H1 (cell line): ENCODE measurements at regions not wholly inside any gene's neighbourhood (a gene's known extent, or its start where the extent isn't known, plus 50 kb on each side); places are given as distances from the start of the nearest gene placed in this dataset.

Experiments
- CTCF ChIA-PET: fragments of 300-600 bp; sonication (Branson Sonifier 250); formaldehyde crosslinking; loops from one replicate; lab custom pipeline; 2021; ENCODE audit not compliant: partially characterized antibody; lab: Charles Lee
- POLR2A ChIA-PET: fragments of 300-600 bp; sonication (Branson Sonifier 250); formaldehyde crosslinking; loops from one replicate; lab custom pipeline; 2021; ENCODE audit warnings: inconsistent platforms; ENCODE audit not compliant: partially characterized antibody; lab: Charles Lee
- DNase-seq, 2 experiments: peaks; one replicate each; pipeline versions ENCODE4 v3.0.0 to v3.0.0-alpha.2; 2010 to 2022; ENCODE audit warnings: low spot score in 2 of 2, low read depth in 1 of 2, mixed read lengths in 1 of 2
- FAIRE-seq: peaks from 2 replicates; lab custom pipeline; 2011; peaks lifted over from hg19 to GRCh38; lab: Jason Lieb, UNC
- H2AFZ ChIP-seq: 2 replicates; pipeline ENCODE4 v1.8.1; 2012; ENCODE audit warnings: low read length, inconsistent platforms
- H2AK5ac ChIP-seq: 2 replicates; pipeline ENCODE4 v1.6.1; 2013; ENCODE audit warnings: low read depth, low read length
- H2BK120ac ChIP-seq: replicated peaks from 2 replicates; pipeline ENCODE3; 2013; ENCODE audit warnings: low read depth, low read length, inconsistent platforms
- H2BK12ac ChIP-seq: 2 replicates; pipeline ENCODE4 v1.6.1; 2013; ENCODE audit warnings: low read depth, low read length
- H2BK15ac ChIP-seq: 2 replicates; pipeline ENCODE4 v1.6.1; 2013; ENCODE audit warnings: low read length
- H2BK20ac ChIP-seq: 2 replicates; pipeline ENCODE4 v1.6.1; 2013; ENCODE audit warnings: low read length
- H2BK5ac ChIP-seq: 2 replicates; pipeline ENCODE4 v1.6.1; 2013; ENCODE audit warnings: low read depth, low read length
- H3K14ac ChIP-seq: 2 replicates; pipeline ENCODE4 v1.6.1; 2013; ENCODE audit warnings: inconsistent platforms; ENCODE audit not compliant: insufficient read length
- H3K18ac ChIP-seq: 2 replicates; pipeline ENCODE4 v1.6.1; 2013; ENCODE audit warnings: low read length; ENCODE audit errors: extremely low read depth
- H3K23ac ChIP-seq: 2 replicates; pipeline ENCODE4 v1.6.1; 2013; ENCODE audit warnings: inconsistent platforms; ENCODE audit not compliant: insufficient read length
- H3K23me2 ChIP-seq: 2 replicates; pipeline ENCODE4 v1.6.1; 2013; ENCODE audit warnings: low read depth, low read length
- H3K27ac ChIP-seq: 2 replicates; pipeline ENCODE4 v1.6.1; 2011; ENCODE audit warnings: low read depth, low read length, inconsistent platforms
- H3K27me3 ChIP-seq, 4 experiments: replicated peaks in 1 of 4; 1 replicate in 1 of 4; 2 replicates in 3 of 4; pipeline versions ENCODE4 v1.6.1 to v1.8.1; 2011 to 2013; ENCODE audit warnings: low read length in 3 of 4, mild to moderate bottlenecking in 3 of 4, inconsistent platforms in 2 of 4, mixed read lengths in 2 of 4, moderate library complexity in 1 of 4; ENCODE audit not compliant: control insufficient read depth in 3 of 4, insufficient read depth in 3 of 4; ENCODE audit errors: extremely low read depth in 1 of 4
- H3K36me3 ChIP-seq, 4 experiments: 2 replicates each; pipeline versions ENCODE4 v1.6.1 to v1.8.1; 2011 to 2013; ENCODE audit warnings: mild to moderate bottlenecking in 4 of 4, low read length in 3 of 4, moderate library complexity in 2 of 4, control low read depth in 1 of 4, inconsistent platforms in 1 of 4; ENCODE audit not compliant: insufficient read depth in 4 of 4, control insufficient read depth in 2 of 4
- H3K4ac ChIP-seq: replicated peaks from 2 replicates; pipeline ENCODE3; 2013; ENCODE audit warnings: low read length, low read depth, mixed read lengths, inconsistent platforms; ENCODE audit not compliant: insufficient read length
- H3K4me1 ChIP-seq, 4 experiments: replicated peaks in 1 of 4; 1 replicate in 1 of 4; 2 replicates in 3 of 4; pipeline versions ENCODE4 v1.6.1 to v1.8.1; 2011 to 2013; ENCODE audit warnings: low read length in 3 of 4, inconsistent platforms in 2 of 4, mixed read lengths in 1 of 4; ENCODE audit not compliant: insufficient read depth in 4 of 4, control insufficient read depth in 3 of 4
- H3K4me2 ChIP-seq, 2 experiments: 2 replicates each; pipeline versions ENCODE4 v1.6.1 to v1.8.1; 2011 to 2013; ENCODE audit warnings: low read depth in 2 of 2, low read length in 2 of 2, control low read depth in 1 of 2, inconsistent platforms in 1 of 2, mild to moderate bottlenecking in 1 of 2; ENCODE audit not compliant: insufficient read depth in 1 of 2
- H3K4me3 ChIP-seq, 4 experiments: fragments of 200-600, 300-600 bp in 1 of 4; sonication (generic), shearing (Covaris generic), sonication (Bioruptor Twin) in 1 of 4; 2 replicates each; pipeline versions ENCODE4 v1.5.1 to v1.8.1; 2011 to 2016; ENCODE audit warnings: low read length in 4 of 4, low read depth in 3 of 4, control low read depth in 2 of 4, inconsistent platforms in 2 of 4, mild to moderate bottlenecking in 2 of 4, mixed read lengths in 1 of 4, moderate library complexity in 1 of 4; ENCODE audit not compliant: insufficient read depth in 2 of 4; ENCODE audit errors: extremely low read depth in 1 of 4
- H3K56ac ChIP-seq: replicated peaks from 2 replicates; pipeline ENCODE3; 2013; ENCODE audit warnings: low read depth, mild to moderate bottlenecking, mixed read lengths, low read length, inconsistent platforms; ENCODE audit not compliant: insufficient read length
- H3K79me1 ChIP-seq: 2 replicates; pipeline ENCODE4 v1.6.1; 2013; ENCODE audit warnings: low read depth, low read length, control low read depth
- H3K79me2 ChIP-seq, 2 experiments: 2 replicates each; pipeline versions ENCODE4 v1.6.1 to v1.8.1; 2012 to 2013; ENCODE audit warnings: low read length in 2 of 2, mild to moderate bottlenecking in 2 of 2, inconsistent platforms in 1 of 2; ENCODE audit not compliant: insufficient read depth in 2 of 2, control insufficient read depth in 1 of 2
- H3K9ac ChIP-seq, 4 experiments: replicated peaks in 1 of 4; 1 replicate in 1 of 4; 2 replicates in 3 of 4; pipeline versions ENCODE4 v1.6.1 to v1.8.1; 2011 to 2013; ENCODE audit warnings: low read depth in 3 of 4, low read length in 3 of 4, control low read depth in 2 of 4, mild to moderate bottlenecking in 2 of 4, moderate library complexity in 2 of 4, inconsistent platforms in 1 of 4; ENCODE audit errors: extremely low read depth in 1 of 4
- H3K9me3 ChIP-seq, 2 experiments: 2 replicates each; pipeline versions ENCODE4 v1.6.1 to v1.8.1; 2012 to 2013; ENCODE audit warnings: mild to moderate bottlenecking in 2 of 2, moderate library complexity in 2 of 2, control low read depth in 1 of 2, inconsistent platforms in 1 of 2, low read depth in 1 of 2, low read length in 1 of 2, mixed read lengths in 1 of 2; ENCODE audit not compliant: insufficient read depth in 2 of 2
- H4K20me1 ChIP-seq, 2 experiments: replicated peaks in 1 of 2; 2 replicates each; pipeline versions ENCODE3 to v1.8.1; 2011 to 2013; ENCODE audit warnings: inconsistent platforms in 2 of 2, low read length in 2 of 2, mild to moderate bottlenecking in 1 of 2; ENCODE audit not compliant: insufficient read depth in 2 of 2, control insufficient read depth in 1 of 2
- H4K5ac ChIP-seq: 2 replicates; pipeline ENCODE4 v1.6.1; 2013; ENCODE audit warnings: low read length, low read depth, mixed read lengths, inconsistent platforms; ENCODE audit not compliant: insufficient read length
- H4K8ac ChIP-seq: 2 replicates; pipeline ENCODE4 v1.8.0; 2013; ENCODE audit warnings: mild to moderate bottlenecking, moderate library complexity, low read length, inconsistent platforms; ENCODE audit not compliant: insufficient read depth; ENCODE audit errors: extremely low read depth
- H4K91ac ChIP-seq: replicated peaks from 2 replicates; pipeline ENCODE3; 2013; ENCODE audit warnings: low read length, mixed read lengths, inconsistent platforms; ENCODE audit not compliant: insufficient read length
- CTCF ChIP-seq, 3 experiments: IDR thresholded peaks; 1 replicate in 2 of 3; 2 replicates in 1 of 3; pipeline versions ENCODE4 v1.5.1 to v1.6.1; 2011; ENCODE audit warnings: low read length in 3 of 3, mild to moderate bottlenecking in 3 of 3, inconsistent platforms in 2 of 3, low read depth in 1 of 3, moderate library complexity in 1 of 3; ENCODE audit not compliant: insufficient read depth in 1 of 3; ENCODE audit errors: control extremely low read depth in 1 of 3
- E2F6 ChIP-seq: IDR thresholded peaks from 2 replicates; pipeline ENCODE4 v1.6.1; 2012; ENCODE audit warnings: inconsistent platforms
- RAD21 ChIP-seq, 2 experiments: IDR thresholded peaks in 1 of 2; conservative IDR thresholded peaks in 1 of 2; 2 replicates each; pipeline ENCODE4 v1.6.1; 2011; ENCODE audit warnings: low read depth in 2 of 2, low read length in 2 of 2, improper control_type of control experiment in 1 of 2, inconsistent platforms in 1 of 2, mild to moderate bottlenecking in 1 of 2, moderate library complexity in 1 of 2
- SIRT6 ChIP-seq: IDR thresholded peaks from one replicate; pipeline ENCODE4 v1.7.1; 2012; ENCODE audit warnings: low read length, inconsistent platforms
- WGBS, 2 experiments: shearing (Covaris generic) in 1 of 2; methylation state at CpG; one replicate each; pipeline versions ENCODE4 v1.1.6 to v1.1.7; 2013 to 2015; ENCODE audit warnings: low lambda C conversion rate in 2 of 2, mixed read lengths in 2 of 2, inconsistent platforms in 1 of 2, low coverage in 1 of 2, missing lambda C conversion rate in 1 of 2; ENCODE audit not compliant: insufficient replicate concordance in 2 of 2, insufficient coverage in 1 of 2, insufficient read length in 1 of 2; ENCODE audit errors: extremely low coverage in 1 of 2, missing lambda C conversion rate in 1 of 2; 5-methylcytosine and 5-hydroxymethylcytosine counted together
- TF ChIP-seq, protein P1 (sequence below): IDR thresholded peaks from 2 replicates; pipeline ENCODE4 v1.6.1; 2012; ENCODE audit warnings: inconsistent platforms

GRCh38 chr1:234734869-234735268 lies 124.9 kb upstream of the IRF2BP2 start:
- Histone ChIP-seq H3K4me2 (no peak overlapping the region), H4K91ac (no peak overlapping the region), H2BK5ac (no peak overlapping the region), H2BK120ac (no peak overlapping the region), H3K23me2 (no peaks in the 10 kb centered on the region), H3K56ac (no peak overlapping the region), H3K9ac (no peak overlapping the region), H2AFZ (no peak overlapping the region), H2BK20ac (no peak overlapping the region), H3K27ac (no peak overlapping the region), H3K4ac (no peak overlapping the region), H3K18ac (peak overlapping the region; percentile 71), H3K27me3 (0 out of 7 replicates have a peak, but pooled peaks cover 0 to 2% (median 0%) of the 10 kb centered on the region in 4 experiments), H2AK5ac (no peak overlapping the region), H4K8ac (no peak overlapping the region), H3K4me1 (peaks cover 0 to 2% (median 0%) of the 10 kb centered on the region in 4 experiments; a peak in 2 of 7 replicates), H3K36me3 (no peaks in the 10 kb centered on the region), H3K79me2 (no peaks in the 10 kb centered on the region), H3K9me3 (no peaks in the 10 kb centered on the region), H3K79me1 (no peaks in the 10 kb centered on the region), H3K23ac (no peak overlapping the region), H3K14ac (no peak overlapping the region), H4K5ac (no peak overlapping the region), H4K20me1 (no peaks in the 10 kb centered on the region), H2BK15ac (0 out of 2 replicates have a peak overlapping the region, but pooled peaks have one; percentile 81), H2BK12ac (peak overlapping the region; percentile 75; the same call in 1 of the 2 replicates), H3K4me3 (no peak overlapping the region)
- DNase-seq (no peak), FAIRE-seq (no peak)
- CTCF ChIA-PET, result interaction anchor here (0.7 to 1.4 kb wide), 7 partner anchors 9 to 106 kb away, joined by 3 to 6 read pairs (median 3); no protein-coding TSS in a partner anchor
- 68% methylated on average over 9 of the region's 9 CpGs; no CpG with 5 or more reads in 1 of the 2 experiments for WGBS, 2 experiments
- POLR2A ChIA-PET, result interaction anchor here (1.1 to 1.5 kb wide), 3 partner anchors 17 to 125 kb away, joined by 3 read pairs; partner anchors contain the start of gene IRF2BP2
- TF ChIP-seq E2F6, result peak; percentile 91
- peak in 1 of 3 experiments; percentile 18; a peak in 1 of 4 replicates for TF ChIP-seq CTCF (IDR thresholded peaks at IDR 0.05; ENCODE audit: control extremely low read depth in 1 of 3, insufficient read depth in 1 of 3, low read depth in 1 of 3, low read length in 3 of 3)
- TF ChIP-seq, protein P1, sequence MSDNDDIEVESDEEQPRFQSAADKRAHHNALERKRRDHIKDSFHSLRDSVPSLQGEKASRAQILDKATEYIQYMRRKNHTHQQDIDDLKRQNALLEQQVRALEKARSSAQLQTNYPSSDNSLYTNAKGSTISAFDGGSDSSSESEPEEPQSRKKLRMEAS, result peak; percentile 76
- TF ChIP-seq SIRT6, result no peak
- TF ChIP-seq RAD21 (IDR thresholded peaks at IDR 0.05 in 1 of 2, conservative IDR thresholded peaks at IDR 0.05 in 1 of 2; ENCODE audit: low read depth in 2 of 2, low read length in 2 of 2), result peak; percentile 25 to 52
